ENCODE measurements at regions not wholly inside any gene's neighbourhood (a gene's known extent, or its start where the extent isn't known, plus 50 kb on each side); places are given as distances from the start of the nearest gene placed in this dataset.

DNA sequence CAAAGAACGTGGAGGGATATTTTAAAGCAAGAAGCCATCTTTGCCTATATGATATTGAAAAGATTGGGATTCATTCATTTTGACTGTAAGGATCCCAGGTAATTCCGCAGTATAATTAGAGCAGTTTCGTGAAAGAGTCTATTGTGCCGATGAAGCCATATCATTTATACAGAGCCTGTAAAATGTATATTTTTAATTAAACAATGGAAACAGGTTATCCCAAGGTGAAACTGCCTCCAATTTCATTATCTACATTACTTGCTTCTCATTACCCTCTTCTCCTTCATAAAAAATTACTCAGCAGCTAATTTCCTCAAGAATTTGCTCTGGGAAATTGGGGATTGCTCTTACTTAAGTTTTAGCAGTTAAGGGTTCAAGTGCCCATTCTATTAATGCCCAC lies 444.1 kb downstream of the SOCS6 start:
- Mint-ChIP-seq H3K4me3 (no peak overlapping the region), H3K36me3 (ENCODE audit: low read depth) (no peaks in the 10 kb centered on the region; the same call in 1 of the 2 replicates), H3K27ac (no peak overlapping the region), H3K27me3 (ENCODE audit: insufficient read depth) (peaks cover 2% of the 10 kb centered on the region), H3K4me1 (ENCODE audit: low read depth) (no peaks in the 10 kb centered on the region), H3K9me3 (peaks cover 42% of the 10 kb centered on the region)
- TF ChIP-seq, protein P1, sequence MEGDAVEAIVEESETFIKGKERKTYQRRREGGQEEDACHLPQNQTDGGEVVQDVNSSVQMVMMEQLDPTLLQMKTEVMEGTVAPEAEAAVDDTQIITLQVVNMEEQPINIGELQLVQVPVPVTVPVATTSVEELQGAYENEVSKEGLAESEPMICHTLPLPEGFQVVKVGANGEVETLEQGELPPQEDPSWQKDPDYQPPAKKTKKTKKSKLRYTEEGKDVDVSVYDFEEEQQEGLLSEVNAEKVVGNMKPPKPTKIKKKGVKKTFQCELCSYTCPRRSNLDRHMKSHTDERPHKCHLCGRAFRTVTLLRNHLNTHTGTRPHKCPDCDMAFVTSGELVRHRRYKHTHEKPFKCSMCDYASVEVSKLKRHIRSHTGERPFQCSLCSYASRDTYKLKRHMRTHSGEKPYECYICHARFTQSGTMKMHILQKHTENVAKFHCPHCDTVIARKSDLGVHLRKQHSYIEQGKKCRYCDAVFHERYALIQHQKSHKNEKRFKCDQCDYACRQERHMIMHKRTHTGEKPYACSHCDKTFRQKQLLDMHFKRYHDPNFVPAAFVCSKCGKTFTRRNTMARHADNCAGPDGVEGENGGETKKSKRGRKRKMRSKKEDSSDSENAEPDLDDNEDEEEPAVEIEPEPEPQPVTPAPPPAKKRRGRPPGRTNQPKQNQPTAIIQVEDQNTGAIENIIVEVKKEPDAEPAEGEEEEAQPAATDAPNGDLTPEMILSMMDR (IDR thresholded peaks at IDR 0.05), result no peak
- DNase-seq, result no peak

DNA sequence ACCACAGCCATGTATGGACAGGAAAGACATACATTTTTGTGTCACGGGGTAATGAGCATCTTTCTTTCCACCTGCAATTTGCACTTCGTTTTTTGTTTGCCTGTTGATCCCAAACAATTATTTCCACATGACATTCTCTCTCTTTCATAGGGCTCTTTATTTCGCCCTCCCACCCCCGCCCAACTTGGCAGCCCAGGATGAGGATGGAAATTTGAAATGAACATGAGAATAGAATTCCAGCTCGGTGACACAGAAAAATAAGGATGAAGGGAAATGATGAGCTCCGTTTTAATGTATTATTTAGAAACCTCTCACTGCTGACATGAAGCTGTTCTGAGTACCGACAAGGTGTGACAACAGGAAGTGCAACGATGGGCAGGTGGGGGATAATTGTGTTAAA lies 443.3 kb downstream of the SOCS6 start:
- peaks cover 39% of the 10 kb centered on the region for H3K9me3 Mint-ChIP-seq
- no peak overlapping the region for H3K27ac Mint-ChIP-seq

DNA sequence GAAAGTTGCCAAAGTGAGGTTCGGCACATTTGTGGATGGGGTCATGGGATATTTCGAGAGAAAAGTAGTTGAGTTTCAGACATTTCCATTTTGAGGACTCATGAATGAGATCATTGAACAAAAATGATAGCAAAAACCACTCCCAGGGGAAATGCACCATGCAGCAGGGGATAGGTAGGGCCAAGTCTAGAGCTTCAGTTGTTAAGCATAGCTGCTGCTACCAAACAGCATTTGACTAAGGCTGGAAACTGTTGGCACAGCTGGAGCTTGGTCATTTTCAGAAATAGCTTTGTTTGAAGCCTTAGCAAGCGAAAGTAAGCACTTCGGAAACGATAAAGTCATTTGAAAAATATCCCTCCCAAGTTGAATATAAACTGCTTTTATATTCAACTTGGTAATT lies 431.8 kb downstream of the SOCS6 start:
- H3K27me3 Mint-ChIP-seq (ENCODE audit: insufficient read depth), result peaks cover under 1% of the 10 kb centered on the region; the same call in 1 of the 2 replicates
- DNase-seq, result no peak
- H3K9me3 Mint-ChIP-seq, result peaks cover 31% of the 10 kb centered on the region
- no peak overlapping the region for H3K4me3 Mint-ChIP-seq
- TF ChIP-seq, protein P1 (IDR thresholded peaks at IDR 0.05), result no peak
- no peak overlapping the region for H3K27ac Mint-ChIP-seq
- no peaks in the 10 kb centered on the region for H3K4me1 Mint-ChIP-seq (ENCODE audit: low read depth)
- H3K36me3 Mint-ChIP-seq (ENCODE audit: low read depth), result no peaks in the 10 kb centered on the region

More for the DNA sequence above, 443.3 kb downstream of the SOCS6 start:
- Mint-ChIP-seq H3K27me3 (ENCODE audit: insufficient read depth) (no peaks in the 10 kb centered on the region; the same call in 1 of the 2 replicates), H3K4me3 (no peak overlapping the region), H3K4me1 (ENCODE audit: low read depth) (no peaks in the 10 kb centered on the region), H3K36me3 (ENCODE audit: low read depth) (no peaks in the 10 kb centered on the region; the same call in 1 of the 2 replicates)
- TF ChIP-seq, protein P1 (IDR thresholded peaks at IDR 0.05), result no peak
- DNase-seq, result no peak

DNA sequence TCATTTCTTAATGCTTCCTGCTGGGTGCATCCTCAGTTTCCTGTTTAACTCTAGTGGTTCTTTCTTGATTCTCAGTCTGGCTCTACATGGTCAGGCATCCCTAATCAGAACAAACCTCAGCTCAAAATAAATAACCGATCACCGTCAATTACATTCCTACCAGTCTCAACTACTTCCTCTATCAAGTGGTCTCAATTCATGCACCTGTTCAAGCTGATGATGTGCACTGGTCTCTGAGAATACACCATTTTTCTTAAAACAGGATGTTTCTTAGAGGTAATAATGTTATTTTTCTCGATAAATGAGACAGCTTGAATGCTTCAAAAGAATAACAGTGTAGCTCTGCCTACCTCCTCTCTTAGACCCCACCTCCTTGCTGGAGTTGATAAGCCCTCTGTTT lies 420.9 kb downstream of the SOCS6 start:
- Mint-ChIP-seq H3K4me1 (ENCODE audit: low read depth) (no peaks in the 10 kb centered on the region), H3K9me3 (peaks cover 52% of the 10 kb centered on the region), H3K27ac (no peak overlapping the region), H3K36me3 (ENCODE audit: low read depth) (no peaks in the 10 kb centered on the region; the same call in 1 of the 2 replicates), H3K27me3 (ENCODE audit: insufficient read depth) (no peaks in the 10 kb centered on the region), H3K4me3 (no peak overlapping the region)
- DNase-seq, result no peak
- TF ChIP-seq, protein P1 (IDR thresholded peaks at IDR 0.05), result no peak

DNA sequence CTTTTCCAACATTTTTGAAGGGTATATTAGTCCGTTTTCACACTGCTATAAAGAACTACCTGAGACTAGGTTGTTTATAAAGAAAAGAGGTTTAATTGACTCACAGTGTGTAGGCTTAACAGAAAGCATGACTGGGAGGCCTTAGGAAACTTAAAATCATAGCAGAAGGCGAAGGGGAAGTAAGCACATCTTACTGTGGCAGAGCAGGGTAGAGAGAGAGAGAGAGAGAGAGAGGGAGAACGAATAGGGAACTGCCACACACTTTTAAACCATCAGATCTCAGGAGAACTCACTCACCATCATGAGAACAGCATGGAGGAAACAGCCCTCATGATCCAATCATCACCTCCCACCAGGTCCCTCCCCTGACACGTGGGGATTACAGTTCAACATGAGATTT lies 420.3 kb downstream of the SOCS6 start:
- DNase-seq, result no peak
- Mint-ChIP-seq H3K4me3 (no peak overlapping the region), H3K27me3 (ENCODE audit: insufficient read depth) (no peaks in the 10 kb centered on the region), H3K36me3 (ENCODE audit: low read depth) (no peaks in the 10 kb centered on the region; the same call in 1 of the 2 replicates), H3K4me1 (ENCODE audit: low read depth) (no peaks in the 10 kb centered on the region), H3K27ac (no peak overlapping the region), H3K9me3 (peaks cover 51% of the 10 kb centered on the region)
- TF ChIP-seq, protein P1 (IDR thresholded peaks at IDR 0.05), result no peak
